CD14-positive monocyte (primary cell): ENCODE measurements at regions not wholly inside any gene's neighbourhood (a gene's known extent, or its start where the extent isn't known, plus 50 kb on each side); places are given as distances from the start of the nearest gene placed in this dataset.

Experiments used
- DNase-seq, 3 donors: peaks; one replicate each; pipeline ENCODE4 v3.0.0-alpha.2; 2011 to 2022
- H2AFZ ChIP-seq: 2 replicates; pipeline ENCODE4 v1.6.0; 2012; ENCODE audit warnings: mild to moderate bottlenecking, low read depth, low read length, inconsistent platforms; ENCODE audit not compliant: insufficient read depth, poor library complexity, severe bottlenecking
- H3K27ac ChIP-seq, 2 donors: 1 replicate in 1 of 2; 2 replicates in 1 of 2; pipeline ENCODE4 v1.5.1; 2012 to 2013; ENCODE audit warnings: low read length in 2 of 2, control low read depth in 1 of 2, inconsistent platforms in 1 of 2, low read depth in 1 of 2, mild to moderate bottlenecking in 1 of 2
- H3K27me3 ChIP-seq, 2 donors: one replicate each; pipeline versions ENCODE4 v1.6.0 to v1.6.1; 2011 to 2013; ENCODE audit warnings: low read length in 2 of 2; ENCODE audit not compliant: control insufficient read depth in 2 of 2, insufficient read depth in 2 of 2
- H3K36me3 ChIP-seq, 2 donors: replicated peaks in 1 of 2; 1 replicate in 1 of 2; 2 replicates in 1 of 2; pipeline versions ENCODE4 v1.5.1 to v1.6.1; 2012 to 2013; ENCODE audit warnings: low read length in 2 of 2, control low read depth in 1 of 2, inconsistent platforms in 1 of 2, mild to moderate bottlenecking in 1 of 2; ENCODE audit not compliant: insufficient read depth in 2 of 2, control insufficient read depth in 1 of 2
- H3K4me1 ChIP-seq, 2 donors: 1 replicate in 1 of 2; 2 replicates in 1 of 2; pipeline versions ENCODE4 v1.5.1 to v1.6.1; 2012 to 2013; ENCODE audit warnings: low read length in 2 of 2, control low read depth in 1 of 2, inconsistent platforms in 1 of 2, mild to moderate bottlenecking in 1 of 2, moderate library complexity in 1 of 2; ENCODE audit not compliant: insufficient read depth in 2 of 2, control insufficient read depth in 1 of 2
- H3K4me2 ChIP-seq: replicated peaks from 2 replicates; pipeline ENCODE3; 2012; ENCODE audit warnings: low read length, moderate library complexity, mild to moderate bottlenecking; ENCODE audit not compliant: poor library complexity, severe bottlenecking; ENCODE audit errors: extremely low read depth
- H3K4me3 ChIP-seq, 3 experiments: fragments of 200-600 bp in 1 of 3; sonication (generic) in 1 of 3; replicated peaks in 1 of 3; 1 replicate in 2 of 3; 2 replicates in 1 of 3; pipeline ENCODE4 v1.5.1; 2011 to 2013; ENCODE audit warnings: low read length in 3 of 3, mild to moderate bottlenecking in 3 of 3, control low read depth in 2 of 3, low read depth in 2 of 3, inconsistent platforms in 1 of 3, moderate library complexity in 1 of 3
- H3K79me2 ChIP-seq: 2 replicates; pipeline ENCODE4 v1.6.0; 2012; ENCODE audit warnings: mild to moderate bottlenecking, control low read depth, inconsistent platforms, low read length, moderate library complexity; ENCODE audit not compliant: insufficient read depth
- H3K9ac ChIP-seq: 2 replicates; pipeline ENCODE4 v1.6.0; 2017; ENCODE audit warnings: low read length, mild to moderate bottlenecking; ENCODE audit not compliant: insufficient read depth, poor library complexity, severe bottlenecking
- H3K9me3 ChIP-seq, 2 donors: replicated peaks in 1 of 2; 1 replicate in 1 of 2; 2 replicates in 1 of 2; pipeline versions ENCODE4 v1.5.1 to v1.6.1; 2012 to 2013; ENCODE audit warnings: low read length in 2 of 2, control low read depth in 1 of 2; ENCODE audit not compliant: control insufficient read depth in 1 of 2, insufficient read depth in 1 of 2
- H4K20me1 ChIP-seq: 2 replicates; pipeline ENCODE4 v1.6.0; 2012; ENCODE audit warnings: mild to moderate bottlenecking, low read length, control low read depth, moderate library complexity; ENCODE audit not compliant: insufficient read depth
- H3K27ac Mint-ChIP-seq, 7 donors: one replicate each; pipeline ENCODE4 v1.8.0; 2020; ENCODE audit warnings: mild to moderate bottlenecking in 7 of 7, mixed read lengths in 7 of 7, moderate library complexity in 6 of 7, inconsistent platforms in 2 of 7
- H3K27me3 Mint-ChIP-seq, 3 donors: one replicate each; pipeline ENCODE4 v1.8.0; 2021 to 2022; ENCODE audit warnings: low read depth in 3 of 3, mild to moderate bottlenecking in 3 of 3, mixed read lengths in 3 of 3, moderate library complexity in 3 of 3, inconsistent platforms in 1 of 3
- H3K36me3 Mint-ChIP-seq, 2 donors: one replicate each; pipeline ENCODE4 v1.8.0; 2020; ENCODE audit warnings: mixed read lengths in 2 of 2, inconsistent platforms in 1 of 2, mild to moderate bottlenecking in 1 of 2
- H3K4me1 Mint-ChIP-seq: one replicate; pipeline ENCODE4 v1.8.0; 2020; ENCODE audit warnings: mild to moderate bottlenecking, mixed read lengths
- H3K4me3 Mint-ChIP-seq, 2 donors: one replicate each; pipeline ENCODE4 v1.8.0; 2020; ENCODE audit warnings: mild to moderate bottlenecking in 2 of 2, mixed read lengths in 2 of 2, moderate library complexity in 1 of 2
- H3K9me3 Mint-ChIP-seq, 7 donors: one replicate each; pipeline ENCODE4 v1.8.0; 2020 to 2022; ENCODE audit warnings: mixed read lengths in 7 of 7, mild to moderate bottlenecking in 6 of 7, moderate library complexity in 6 of 7, inconsistent platforms in 2 of 7
- WGBS: methylation state at CpG from one replicate; pipeline ENCODE4 v1.1.5; 2013; ENCODE audit warnings: missing lambda C conversion rate; ENCODE audit not compliant: insufficient coverage; 5-methylcytosine and 5-hydroxymethylcytosine counted together
- intact Hi-C, 2 donors: fragments of 100-400 bp; cut with micrococcal nuclease; formaldehyde crosslinking; loops; one replicate each; pipeline versions ENCODE4 v1.15.0 to v1.15.1; 2023
- TF ChIP-seq, protein P1 (sequence below): fragments of 200-600 bp; IDR thresholded peaks from one replicate; pipeline ENCODE4 v1.8.0; 2022; ENCODE audit warnings: antibody characterized with exemption, mild to moderate bottlenecking

DNA sequence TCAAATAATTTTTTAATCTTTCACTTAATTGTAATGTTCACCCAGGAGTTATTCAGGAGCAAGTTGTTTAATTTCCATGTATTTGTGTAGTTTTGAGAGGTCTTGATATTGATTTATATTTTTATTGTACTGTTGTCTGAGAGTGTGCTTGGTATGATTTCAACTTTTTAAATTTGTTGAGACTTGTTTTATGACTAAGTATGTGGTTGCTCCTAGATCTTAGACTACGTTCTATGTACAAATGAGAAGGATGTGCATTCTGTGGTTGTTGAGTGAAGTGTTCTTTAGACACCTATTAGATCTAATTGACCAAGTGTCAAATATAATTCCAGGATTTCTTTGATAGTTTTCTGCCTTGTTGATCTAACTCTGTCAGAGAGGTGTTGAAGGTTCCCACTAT, 353.3 kb upstream of the GNPDA2 start:
- H3K36me3 ChIP-seq, result no peaks in the 10 kb centered on the region
- H2AFZ ChIP-seq, result no peak overlapping the region
- no peak overlapping the region for H3K4me2 ChIP-seq
- no peaks in the 10 kb centered on the region for H3K4me1 ChIP-seq
- H3K4me3 Mint-ChIP-seq, result no peak overlapping the region
- H3K9me3 ChIP-seq, result peaks cover 3 to 5% of the 10 kb centered on the region in 2 donors
- no peak overlapping the region for H3K27ac Mint-ChIP-seq
- no peak overlapping the region for H3K4me3 ChIP-seq
- H3K36me3 Mint-ChIP-seq, result no peaks in the 10 kb centered on the region
- peaks cover 0 to 7% (median 2%) of the 10 kb centered on the region in 7 donors for H3K9me3 Mint-ChIP-seq
- no peaks in the 10 kb centered on the region for H4K20me1 ChIP-seq
- H3K27ac ChIP-seq, result no peak overlapping the region
- TF ChIP-seq, protein P1, sequence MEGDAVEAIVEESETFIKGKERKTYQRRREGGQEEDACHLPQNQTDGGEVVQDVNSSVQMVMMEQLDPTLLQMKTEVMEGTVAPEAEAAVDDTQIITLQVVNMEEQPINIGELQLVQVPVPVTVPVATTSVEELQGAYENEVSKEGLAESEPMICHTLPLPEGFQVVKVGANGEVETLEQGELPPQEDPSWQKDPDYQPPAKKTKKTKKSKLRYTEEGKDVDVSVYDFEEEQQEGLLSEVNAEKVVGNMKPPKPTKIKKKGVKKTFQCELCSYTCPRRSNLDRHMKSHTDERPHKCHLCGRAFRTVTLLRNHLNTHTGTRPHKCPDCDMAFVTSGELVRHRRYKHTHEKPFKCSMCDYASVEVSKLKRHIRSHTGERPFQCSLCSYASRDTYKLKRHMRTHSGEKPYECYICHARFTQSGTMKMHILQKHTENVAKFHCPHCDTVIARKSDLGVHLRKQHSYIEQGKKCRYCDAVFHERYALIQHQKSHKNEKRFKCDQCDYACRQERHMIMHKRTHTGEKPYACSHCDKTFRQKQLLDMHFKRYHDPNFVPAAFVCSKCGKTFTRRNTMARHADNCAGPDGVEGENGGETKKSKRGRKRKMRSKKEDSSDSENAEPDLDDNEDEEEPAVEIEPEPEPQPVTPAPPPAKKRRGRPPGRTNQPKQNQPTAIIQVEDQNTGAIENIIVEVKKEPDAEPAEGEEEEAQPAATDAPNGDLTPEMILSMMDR, result no peak
- intact Hi-C loops, result no loop called here
- no peaks in the 10 kb centered on the region for H3K27me3 ChIP-seq
- no peak overlapping the region for H3K9ac ChIP-seq
- H3K79me2 ChIP-seq, result no peaks in the 10 kb centered on the region
- H3K4me1 Mint-ChIP-seq, result no peaks in the 10 kb centered on the region
- H3K27me3 Mint-ChIP-seq, result no peaks in the 10 kb centered on the region
- WGBS, result no CpG with 5 or more reads among the region's 1 CpG
- no peak for DNase-seq

DNA sequence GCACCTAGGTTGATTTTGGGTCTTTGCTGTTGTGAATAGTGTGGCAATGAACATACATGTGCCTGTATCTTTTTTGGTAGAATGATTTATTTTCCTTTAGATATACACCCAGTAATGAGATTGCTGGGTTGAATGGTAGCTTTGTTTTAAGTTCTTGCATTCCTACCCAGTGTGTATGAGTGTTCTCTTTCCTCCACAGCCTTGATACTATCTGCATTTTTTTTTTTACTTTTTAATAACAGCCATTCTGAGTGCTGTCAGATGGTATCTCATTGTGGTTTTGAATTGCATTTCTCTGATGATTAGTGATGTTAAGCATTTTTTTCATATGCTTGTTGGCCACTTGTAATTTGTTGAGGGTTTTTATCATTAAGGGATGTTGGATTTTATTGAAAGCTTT, 351.8 kb upstream of the GNPDA2 start:
- Histone ChIP-seq H3K4me3 (no peak overlapping the region), H3K4me2 (no peak overlapping the region), H4K20me1 (no peaks in the 10 kb centered on the region), H3K79me2 (no peaks in the 10 kb centered on the region), H2AFZ (no peak overlapping the region), H3K27me3 (no peaks in the 10 kb centered on the region), H3K27ac (no peak overlapping the region), H3K36me3 (no peaks in the 10 kb centered on the region), H3K4me1 (no peaks in the 10 kb centered on the region), H3K9ac (no peak overlapping the region), H3K9me3 (peaks cover 3 to 5% of the 10 kb centered on the region in 2 donors)
- TF ChIP-seq, protein P1, result no peak
- Mint-ChIP-seq H3K4me3 (no peak overlapping the region), H3K27me3 (no peaks in the 10 kb centered on the region), H3K36me3 (no peaks in the 10 kb centered on the region), H3K9me3 (peaks cover 0 to 7% (median 0%) of the 10 kb centered on the region in 7 donors), H3K27ac (no peak overlapping the region), H3K4me1 (no peaks in the 10 kb centered on the region)
- no peak for DNase-seq
- intact Hi-C loops, result no loop called here
